BLaER1 (cell line): ENCODE measurements at regions not wholly inside any gene's neighbourhood (a gene's known extent, or its start where the extent isn't known, plus 50 kb on each side); places are given as distances from the start of the nearest gene placed in this dataset.
"Not testable (repeated sequence)": the region's sequence is repeated elsewhere in the genome, so short reads cannot be mapped to it uniquely, and the experiment has no call there.

ENCODE experiments used
- H3K27ac ChIP-seq: shearing (Covaris generic); formaldehyde crosslinking; 2 replicates; pipeline ENCODE4 v1.8.1; 2022
- H3K27me3 ChIP-seq: shearing (Covaris generic); formaldehyde crosslinking; 2 replicates; pipeline ENCODE4 v1.8.1; 2022
- H3K36me3 ChIP-seq: shearing (Covaris generic); formaldehyde crosslinking; 2 replicates; pipeline ENCODE4 v1.8.1; 2022
- H3K4me1 ChIP-seq: shearing (Covaris generic); formaldehyde crosslinking; 2 replicates; pipeline ENCODE4 v1.8.1; 2022
- H3K4me2 ChIP-seq: shearing (Covaris generic); formaldehyde crosslinking; 2 replicates; pipeline ENCODE4 v1.8.1; 2022
- H3K4me3 ChIP-seq: shearing (Covaris generic); formaldehyde crosslinking; 2 replicates; pipeline ENCODE4 v1.8.1; 2022
- H3K9ac ChIP-seq: shearing (Covaris generic); formaldehyde crosslinking; 2 replicates; pipeline ENCODE4 v1.8.1; 2022
- H3K9me3 ChIP-seq: shearing (Covaris generic); formaldehyde crosslinking; 2 replicates; pipeline ENCODE4 v1.8.1; 2022
- H4K20me1 ChIP-seq: shearing (Covaris generic); formaldehyde crosslinking; 2 replicates; pipeline ENCODE4 v1.8.1; 2022
- Cebpa-rat ChIP-seq: shearing (Covaris generic); IDR thresholded peaks from 2 replicates; pipeline ENCODE4 v1.8.1; 2022

DNA sequence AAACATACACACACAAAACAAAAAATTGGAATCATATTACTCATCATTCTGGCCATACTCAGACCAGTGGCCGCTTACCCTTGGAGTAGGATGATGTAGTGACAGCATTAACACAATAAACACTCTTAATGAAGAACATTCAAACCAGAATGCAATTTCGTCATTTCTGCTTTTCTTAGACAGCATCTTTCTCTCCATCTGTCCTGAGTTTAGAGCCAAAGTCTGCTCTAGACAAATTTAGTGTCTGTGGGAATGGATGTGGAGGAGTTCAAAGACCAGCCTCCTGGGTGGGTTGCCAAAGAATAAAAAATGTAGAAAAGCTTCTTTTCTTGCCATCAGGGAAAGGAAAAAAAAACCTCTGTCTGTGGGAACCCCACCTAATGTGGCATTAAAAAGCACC is 212.4 kb upstream of the POU1F1 start:
- Histone ChIP-seq H4K20me1 (no peaks in the 10 kb centered on the region), H3K9ac (no peak overlapping the region), H3K4me3 (no peak overlapping the region), H3K27me3 (no peaks in the 10 kb centered on the region), H3K4me2 (no peak overlapping the region), H3K27ac (no peak overlapping the region), H3K9me3 (no peaks in the 10 kb centered on the region), H3K36me3 (no peaks in the 10 kb centered on the region), H3K4me1 (no peaks in the 10 kb centered on the region)
- no peak for TF ChIP-seq Cebpa-rat

DNA sequence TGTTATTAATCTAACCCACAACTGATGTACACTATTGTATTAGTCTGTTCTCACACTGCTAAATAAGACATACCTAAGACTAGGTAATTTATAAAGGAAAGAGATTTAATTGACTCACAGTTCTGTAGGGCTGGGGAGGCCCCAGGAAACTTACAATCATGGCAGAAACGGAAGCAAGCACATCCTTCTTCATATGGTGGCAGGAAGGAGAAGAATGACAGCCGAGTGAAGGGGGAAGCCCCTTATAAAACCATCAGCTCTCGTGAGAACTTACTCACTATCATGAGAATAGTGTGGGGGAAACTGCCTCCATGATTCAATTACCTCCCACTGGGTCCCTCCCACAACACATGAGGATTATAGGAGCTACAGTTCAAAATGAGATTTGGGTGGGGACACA is 210.3 kb upstream of the POU1F1 start:
- not testable (repeated sequence) for H3K27me3 ChIP-seq, H3K36me3 ChIP-seq, H3K9ac ChIP-seq, H3K27ac ChIP-seq, H4K20me1 ChIP-seq, H3K4me2 ChIP-seq, H3K4me3 ChIP-seq, H3K4me1 ChIP-seq, H3K9me3 ChIP-seq

- Histone ChIP-seq H3K27ac (no peak overlapping the region), H3K9ac (no peak overlapping the region), H3K27me3 (no peaks in the 10 kb centered on the region), H3K9me3 (no peaks in the 10 kb centered on the region), H3K4me3 (no peak overlapping the region), H3K36me3 (no peaks in the 10 kb centered on the region), H4K20me1 (no peaks in the 10 kb centered on the region), H3K4me1 (no peaks in the 10 kb centered on the region), H3K4me2 (no peak overlapping the region)
- TF ChIP-seq Cebpa-rat: no peak
These were observed 209.7 kb upstream of the POU1F1 start for GRCh38 chr3:87486115-87486514.

DNA sequence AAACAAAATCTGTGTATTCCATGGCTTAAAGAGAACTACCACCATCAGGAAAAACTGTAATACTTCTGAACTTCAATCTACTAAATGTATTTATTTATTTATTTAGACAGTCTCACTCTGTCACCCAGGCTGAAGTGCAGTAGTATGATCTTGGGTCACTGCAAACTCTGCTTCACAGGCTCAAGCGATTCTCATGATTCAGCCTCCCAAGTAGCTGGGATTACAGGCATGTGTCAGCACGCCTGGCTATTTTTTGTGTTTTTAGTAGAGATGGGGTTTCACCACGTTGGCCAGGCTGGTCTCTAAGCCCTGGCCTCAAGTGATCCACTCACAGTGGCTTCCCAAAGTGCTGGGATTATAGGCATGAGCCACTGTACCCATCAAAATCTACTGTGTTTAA is 202.3 kb upstream of the POU1F1 start:
- Histone ChIP-seq H3K27me3 (no peaks in the 10 kb centered on the region), H3K9ac (no peak overlapping the region), H3K36me3 (no peaks in the 10 kb centered on the region), H3K4me2 (no peak overlapping the region), H3K4me3 (no peak overlapping the region), H3K27ac (no peak overlapping the region), H3K9me3 (peaks cover 6% of the 10 kb centered on the region), H3K4me1 (no peaks in the 10 kb centered on the region), H4K20me1 (no peaks in the 10 kb centered on the region)
- TF ChIP-seq Cebpa-rat: no peak

GRCh38 chr3:87473944-87474343 is 197.6 kb upstream of the POU1F1 start:
- Histone ChIP-seq H3K4me3 (no peak overlapping the region), H3K4me2 (no peak overlapping the region), H3K27me3 (no peaks in the 10 kb centered on the region), H3K4me1 (no peaks in the 10 kb centered on the region), H3K36me3 (no peaks in the 10 kb centered on the region), H3K9me3 (peaks cover 17% of the 10 kb centered on the region), H3K27ac (no peak overlapping the region), H3K9ac (no peak overlapping the region), H4K20me1 (no peaks in the 10 kb centered on the region)
- no peak for TF ChIP-seq Cebpa-rat

DNA sequence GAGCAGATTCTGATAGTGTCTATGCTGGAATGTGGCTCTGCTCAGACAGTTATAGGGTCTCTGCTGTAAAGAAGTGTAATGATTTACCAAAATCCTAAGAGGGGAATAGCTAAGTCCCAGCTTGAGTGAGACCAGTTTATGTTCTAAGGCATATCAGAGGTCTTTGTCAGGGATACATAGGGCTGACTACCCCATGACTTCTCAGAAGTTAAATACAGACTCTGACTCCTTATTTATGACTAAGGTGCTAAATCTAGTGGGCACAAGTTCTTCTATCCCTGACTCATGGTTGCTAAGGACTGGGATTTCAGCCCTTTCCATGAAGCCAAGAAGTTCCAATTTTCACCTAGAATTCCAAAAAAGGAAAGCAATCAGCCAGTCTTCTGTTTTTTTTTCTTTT is 192.6 kb upstream of the POU1F1 start:
- Histone ChIP-seq H3K9me3 (peaks cover 13% of the 10 kb centered on the region), H3K4me3 (no peak overlapping the region), H3K27ac (no peak overlapping the region), H3K9ac (no peak overlapping the region), H3K27me3 (no peaks in the 10 kb centered on the region), H3K4me1 (no peaks in the 10 kb centered on the region), H3K36me3 (no peaks in the 10 kb centered on the region), H3K4me2 (no peak overlapping the region), H4K20me1 (no peaks in the 10 kb centered on the region)
- no peak for TF ChIP-seq Cebpa-rat

DNA sequence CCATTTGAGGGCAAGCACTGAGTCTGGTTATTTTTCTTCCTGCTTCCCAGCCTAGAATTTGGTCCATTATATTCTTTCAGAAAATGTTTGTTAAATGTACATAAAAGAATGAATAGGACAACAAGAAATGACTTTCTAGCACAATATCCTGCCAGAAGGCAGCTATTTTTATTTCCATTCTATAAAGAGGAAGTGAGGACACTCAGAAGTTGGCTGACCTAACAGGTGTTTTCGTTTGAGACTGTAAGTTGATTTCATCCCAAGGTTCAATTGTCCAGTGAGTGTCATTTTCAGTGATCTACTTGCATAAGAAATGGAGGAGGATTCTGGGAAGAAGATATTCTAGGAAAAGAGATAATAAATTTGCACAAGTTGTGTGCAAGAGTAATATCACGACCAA is 191.9 kb upstream of the POU1F1 start:
- Histone ChIP-seq H3K36me3 (no peaks in the 10 kb centered on the region), H3K9ac (no peak overlapping the region), H3K9me3 (peaks cover 11% of the 10 kb centered on the region), H3K4me1 (no peaks in the 10 kb centered on the region), H3K27ac (no peak overlapping the region), H4K20me1 (no peaks in the 10 kb centered on the region), H3K27me3 (no peaks in the 10 kb centered on the region), H3K4me3 (no peak overlapping the region), H3K4me2 (no peak overlapping the region)
- TF ChIP-seq Cebpa-rat: no peak

GRCh38 chr3:87462228-87462627 is 185.8 kb upstream of the POU1F1 start:
- no peaks in the 10 kb centered on the region for H3K9me3 ChIP-seq
- TF ChIP-seq Cebpa-rat: no peak

GRCh38 chr3:87461443-87461842 is 185.1 kb upstream of the POU1F1 start:
- Histone ChIP-seq H3K4me2 (no peak overlapping the region), H3K4me3 (no peak overlapping the region), H3K4me1 (no peaks in the 10 kb centered on the region), H3K9ac (no peak overlapping the region), H3K36me3 (no peaks in the 10 kb centered on the region), H4K20me1 (no peaks in the 10 kb centered on the region), H3K27me3 (no peaks in the 10 kb centered on the region), H3K9me3 (no peaks in the 10 kb centered on the region), H3K27ac (no peak overlapping the region)
- TF ChIP-seq Cebpa-rat: no peak

More at GRCh38 chr3:87462228-87462627, 185.8 kb upstream of the POU1F1 start:
- H4K20me1 ChIP-seq: no peaks in the 10 kb centered on the region
- no peak overlapping the region for H3K4me3 ChIP-seq
- H3K27ac ChIP-seq: no peak overlapping the region
- no peak overlapping the region for H3K9ac ChIP-seq
- no peak overlapping the region for H3K4me2 ChIP-seq
- no peaks in the 10 kb centered on the region for H3K27me3 ChIP-seq
- no peaks in the 10 kb centered on the region for H3K4me1 ChIP-seq
- H3K36me3 ChIP-seq: no peaks in the 10 kb centered on the region

- H3K27ac ChIP-seq: no peak overlapping the region
- no peak for TF ChIP-seq Cebpa-rat
- no peaks in the 10 kb centered on the region for H3K36me3 ChIP-seq
- no peaks in the 10 kb centered on the region for H3K4me1 ChIP-seq
- no peak overlapping the region for H3K4me3 ChIP-seq
- H3K27me3 ChIP-seq: no peaks in the 10 kb centered on the region
- H4K20me1 ChIP-seq: no peaks in the 10 kb centered on the region
- no peak overlapping the region for H3K9ac ChIP-seq
- H3K4me2 ChIP-seq: no peak overlapping the region
- no peaks in the 10 kb centered on the region for H3K9me3 ChIP-seq
These were observed 184.7 kb upstream of the POU1F1 start for GRCh38 chr3:87461036-87461435.

GRCh38 chr3:87448558-87448957 is 172.2 kb upstream of the POU1F1 start:
- no peaks in the 10 kb centered on the region for H3K4me1 ChIP-seq
- TF ChIP-seq Cebpa-rat: no peak
- no peak overlapping the region for H3K4me2 ChIP-seq
- 0 out of 2 replicates have a peak, but pooled peaks cover 5% of the 10 kb centered on the region for H3K9me3 ChIP-seq
- no peak overlapping the region for H3K27ac ChIP-seq
- H3K27me3 ChIP-seq: no peaks in the 10 kb centered on the region
- H4K20me1 ChIP-seq: no peaks in the 10 kb centered on the region
- no peak overlapping the region for H3K9ac ChIP-seq
- H3K4me3 ChIP-seq: no peak overlapping the region
- H3K36me3 ChIP-seq: no peaks in the 10 kb centered on the region
